ENCODE measurements at regions not wholly inside any gene's neighbourhood (a gene's known extent, or its start where the extent isn't known, plus 50 kb on each side); places are given as distances from the start of the nearest gene placed in this dataset.

DNA sequence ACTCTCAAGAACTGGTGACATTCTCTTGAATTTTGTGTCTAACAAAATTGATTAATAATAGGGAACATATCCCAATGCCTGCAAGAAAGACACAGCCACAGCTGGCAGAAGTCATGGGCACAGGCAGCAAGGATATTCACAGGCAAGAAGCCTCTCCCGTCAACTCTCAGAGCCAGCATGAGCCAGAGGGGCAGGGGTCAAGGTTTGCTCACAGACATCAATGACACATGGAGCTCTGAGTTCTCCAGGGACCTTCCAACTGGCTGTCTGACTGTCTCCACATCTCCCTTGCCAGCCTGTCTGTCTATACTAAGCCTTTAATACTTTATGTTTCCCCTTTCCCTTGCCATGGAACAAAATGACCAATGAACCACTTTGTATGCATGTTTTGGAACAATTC, 101.5 kb upstream of the RAB4A start:
- TF ChIP-seq, protein P1, sequence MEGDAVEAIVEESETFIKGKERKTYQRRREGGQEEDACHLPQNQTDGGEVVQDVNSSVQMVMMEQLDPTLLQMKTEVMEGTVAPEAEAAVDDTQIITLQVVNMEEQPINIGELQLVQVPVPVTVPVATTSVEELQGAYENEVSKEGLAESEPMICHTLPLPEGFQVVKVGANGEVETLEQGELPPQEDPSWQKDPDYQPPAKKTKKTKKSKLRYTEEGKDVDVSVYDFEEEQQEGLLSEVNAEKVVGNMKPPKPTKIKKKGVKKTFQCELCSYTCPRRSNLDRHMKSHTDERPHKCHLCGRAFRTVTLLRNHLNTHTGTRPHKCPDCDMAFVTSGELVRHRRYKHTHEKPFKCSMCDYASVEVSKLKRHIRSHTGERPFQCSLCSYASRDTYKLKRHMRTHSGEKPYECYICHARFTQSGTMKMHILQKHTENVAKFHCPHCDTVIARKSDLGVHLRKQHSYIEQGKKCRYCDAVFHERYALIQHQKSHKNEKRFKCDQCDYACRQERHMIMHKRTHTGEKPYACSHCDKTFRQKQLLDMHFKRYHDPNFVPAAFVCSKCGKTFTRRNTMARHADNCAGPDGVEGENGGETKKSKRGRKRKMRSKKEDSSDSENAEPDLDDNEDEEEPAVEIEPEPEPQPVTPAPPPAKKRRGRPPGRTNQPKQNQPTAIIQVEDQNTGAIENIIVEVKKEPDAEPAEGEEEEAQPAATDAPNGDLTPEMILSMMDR (conservative IDR thresholded peaks at IDR 0.05) = no peak
- TF ChIP-seq ZFX (IDR thresholded peaks at IDR 0.05) = no peak

Data from C4-2B (cell line).